ENCODE measurements at regions not wholly inside any gene's neighbourhood (a gene's known extent, or its start where the extent isn't known, plus 50 kb on each side); places are given as distances from the start of the nearest gene placed in this dataset.

DNA sequence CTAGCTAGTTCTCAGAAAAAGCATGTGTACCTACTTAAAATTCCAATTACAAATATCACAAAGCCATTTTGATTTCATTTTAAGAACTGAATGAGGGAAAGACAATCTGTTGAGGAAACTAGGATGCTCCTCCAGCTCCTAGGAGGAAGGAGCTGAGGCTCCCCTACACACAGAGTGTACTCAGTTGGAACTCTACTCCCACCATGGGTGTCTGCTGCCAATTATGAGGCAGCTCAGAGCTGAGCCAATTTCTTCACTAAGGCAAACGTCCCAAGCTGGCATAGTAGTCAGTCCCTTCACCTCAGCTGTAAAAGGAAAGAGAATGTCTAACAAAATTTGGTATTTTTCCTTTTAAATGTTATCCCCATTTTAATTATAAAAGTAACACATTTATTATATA, 300.0 kb upstream of the TRPC7 start (continued):
- TF ChIP-seq TCF12 (IDR thresholded peaks at IDR 0.05) = no peak

DNA sequence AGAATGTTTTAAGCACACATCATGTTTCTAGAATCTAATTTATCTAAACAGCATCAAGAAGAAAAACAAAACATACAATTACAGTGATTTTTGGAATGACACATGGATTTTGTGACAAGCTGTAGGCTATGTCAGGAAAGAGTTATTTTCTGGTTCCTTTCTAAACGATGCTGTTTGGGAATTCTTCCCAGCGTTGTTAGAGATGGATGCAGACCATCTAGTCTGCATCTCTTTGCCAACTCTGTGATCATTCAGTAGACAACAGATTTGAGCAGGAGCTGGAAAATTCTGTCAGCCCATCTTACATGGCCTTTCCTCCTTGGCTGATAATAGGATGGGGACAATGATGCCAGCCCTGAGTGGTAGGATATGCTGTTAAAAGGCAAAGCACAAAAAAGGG, 295.7 kb upstream of the TRPC7 start:
- 0 out of 4 replicates have a peak, but pooled peaks cover 0 to 9% of the 10 kb centered on the region in 2 experiments for H3K4me1 ChIP-seq (ENCODE audit: control insufficient read depth in 1 of 2, insufficient read depth in 2 of 2, low read depth in 1 of 2, low read length in 1 of 2)
- no peak overlapping the region for H2AFZ ChIP-seq (ENCODE audit: low read depth)
- ChIA-PET POLR2A (no interaction called here), CTCF (interaction anchor here (1.0 to 1.5 kb wide), 2 partner anchors 25 to 110 kb away, joined by 3 to 4 read pairs; no protein-coding TSS in a partner anchor)
- no peak for DNase-seq
- no peaks in the 10 kb centered on the region for H3K79me2 ChIP-seq (ENCODE audit: insufficient read depth)
- H3K4me2 ChIP-seq = no peak overlapping the region
- H3K27ac ChIP-seq (ENCODE audit: low read depth in 2 of 2, low read length in 1 of 2) = no peak overlapping the region
- 36% methylated on average over 2 of the region's 2 CpGs for WGBS (ENCODE audit: low lambda C conversion rate)
- H3K36me3 ChIP-seq (replicated peaks in 1 of 2; ENCODE audit: control insufficient read depth in 1 of 2, insufficient read depth in 2 of 2, low read length in 1 of 2) = no peaks in the 10 kb centered on the region
- no peak overlapping the region for H3K9ac ChIP-seq
- H3K9me3 ChIP-seq = no peaks in the 10 kb centered on the region
- TF ChIP-seq, protein P1, sequence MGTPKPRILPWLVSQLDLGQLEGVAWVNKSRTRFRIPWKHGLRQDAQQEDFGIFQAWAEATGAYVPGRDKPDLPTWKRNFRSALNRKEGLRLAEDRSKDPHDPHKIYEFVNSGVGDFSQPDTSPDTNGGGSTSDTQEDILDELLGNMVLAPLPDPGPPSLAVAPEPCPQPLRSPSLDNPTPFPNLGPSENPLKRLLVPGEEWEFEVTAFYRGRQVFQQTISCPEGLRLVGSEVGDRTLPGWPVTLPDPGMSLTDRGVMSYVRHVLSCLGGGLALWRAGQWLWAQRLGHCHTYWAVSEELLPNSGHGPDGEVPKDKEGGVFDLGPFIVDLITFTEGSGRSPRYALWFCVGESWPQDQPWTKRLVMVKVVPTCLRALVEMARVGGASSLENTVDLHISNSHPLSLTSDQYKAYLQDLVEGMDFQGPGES (IDR thresholded peaks at IDR 0.05; ENCODE audit: low read depth, low read length) = no peak
- TF ChIP-seq, protein P2, sequence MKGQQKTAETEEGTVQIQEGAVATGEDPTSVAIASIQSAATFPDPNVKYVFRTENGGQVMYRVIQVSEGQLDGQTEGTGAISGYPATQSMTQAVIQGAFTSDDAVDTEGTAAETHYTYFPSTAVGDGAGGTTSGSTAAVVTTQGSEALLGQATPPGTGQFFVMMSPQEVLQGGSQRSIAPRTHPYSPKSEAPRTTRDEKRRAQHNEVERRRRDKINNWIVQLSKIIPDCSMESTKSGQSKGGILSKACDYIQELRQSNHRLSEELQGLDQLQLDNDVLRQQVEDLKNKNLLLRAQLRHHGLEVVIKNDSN (IDR thresholded peaks at IDR 0.05; ENCODE audit: borderline replicate concordance, low read depth) = no peak
- TF ChIP-seq RFX5 (IDR thresholded peaks at IDR 0.05; ENCODE audit: low read length) (no peak), EZH2phosphoT487 (IDR thresholded peaks at IDR 0.05; ENCODE audit: borderline replicate concordance, low read depth) (no peak), POLR2AphosphoS5 (IDR thresholded peaks at IDR 0.05; ENCODE audit: low read depth, low read length) (no peak), GATA2 (CRISPR knock-in tag; IDR thresholded peaks at IDR 0.05) (no peak), MEF2A (IDR thresholded peaks at IDR 0.05; ENCODE audit: borderline replicate concordance, low read depth) (no peak), JUND (IDR thresholded peaks at IDR 0.05) (no peak), TEAD4 (IDR thresholded peaks at IDR 0.05; ENCODE audit: borderline replicate concordance, insufficient read depth) (no peak)
- TF ChIP-seq, protein P3, sequence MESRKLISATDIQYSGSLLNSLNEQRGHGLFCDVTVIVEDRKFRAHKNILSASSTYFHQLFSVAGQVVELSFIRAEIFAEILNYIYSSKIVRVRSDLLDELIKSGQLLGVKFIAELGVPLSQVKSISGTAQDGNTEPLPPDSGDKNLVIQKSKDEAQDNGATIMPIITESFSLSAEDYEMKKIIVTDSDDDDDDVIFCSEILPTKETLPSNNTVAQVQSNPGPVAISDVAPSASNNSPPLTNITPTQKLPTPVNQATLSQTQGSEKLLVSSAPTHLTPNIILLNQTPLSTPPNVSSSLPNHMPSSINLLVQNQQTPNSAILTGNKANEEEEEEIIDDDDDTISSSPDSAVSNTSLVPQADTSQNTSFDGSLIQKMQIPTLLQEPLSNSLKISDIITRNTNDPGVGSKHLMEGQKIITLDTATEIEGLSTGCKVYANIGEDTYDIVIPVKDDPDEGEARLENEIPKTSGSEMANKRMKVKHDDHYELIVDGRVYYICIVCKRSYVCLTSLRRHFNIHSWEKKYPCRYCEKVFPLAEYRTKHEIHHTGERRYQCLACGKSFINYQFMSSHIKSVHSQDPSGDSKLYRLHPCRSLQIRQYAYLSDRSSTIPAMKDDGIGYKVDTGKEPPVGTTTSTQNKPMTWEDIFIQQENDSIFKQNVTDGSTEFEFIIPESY (IDR thresholded peaks at IDR 0.05; ENCODE audit: borderline replicate concordance, low read depth) = no peak
- TF ChIP-seq, protein P4, sequence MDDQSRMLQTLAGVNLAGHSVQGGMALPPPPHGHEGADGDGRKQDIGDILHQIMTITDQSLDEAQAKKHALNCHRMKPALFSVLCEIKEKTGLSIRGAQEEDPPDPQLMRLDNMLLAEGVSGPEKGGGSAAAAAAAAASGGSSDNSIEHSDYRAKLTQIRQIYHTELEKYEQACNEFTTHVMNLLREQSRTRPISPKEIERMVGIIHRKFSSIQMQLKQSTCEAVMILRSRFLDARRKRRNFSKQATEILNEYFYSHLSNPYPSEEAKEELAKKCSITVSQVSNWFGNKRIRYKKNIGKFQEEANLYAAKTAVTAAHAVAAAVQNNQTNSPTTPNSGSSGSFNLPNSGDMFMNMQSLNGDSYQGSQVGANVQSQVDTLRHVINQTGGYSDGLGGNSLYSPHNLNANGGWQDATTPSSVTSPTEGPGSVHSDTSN (IDR thresholded peaks at IDR 0.05) = no peak
- TF ChIP-seq, protein P5, sequence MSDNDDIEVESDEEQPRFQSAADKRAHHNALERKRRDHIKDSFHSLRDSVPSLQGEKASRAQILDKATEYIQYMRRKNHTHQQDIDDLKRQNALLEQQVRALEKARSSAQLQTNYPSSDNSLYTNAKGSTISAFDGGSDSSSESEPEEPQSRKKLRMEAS (IDR thresholded peaks at IDR 0.05; ENCODE audit: low read depth) = no peak
- no peak overlapping the region for H3K4me3 ChIP-seq (ENCODE audit: low read depth in 2 of 2, low read length in 1 of 2)
- no peaks in the 10 kb centered on the region for H3K9me2 ChIP-seq
- no peaks in the 10 kb centered on the region for H4K20me1 ChIP-seq (ENCODE audit: insufficient read depth)
- H3K27me3 ChIP-seq (ENCODE audit: insufficient read depth) = no peaks in the 10 kb centered on the region
- H3F3A ChIP-seq (replicated peaks; ENCODE audit: insufficient read depth) = peaks cover 9% of the 10 kb centered on the region

Measured in SK-N-SH (cell line).